ENCODE measurements at regions not wholly inside any gene's neighbourhood (a gene's known extent, or its start where the extent isn't known, plus 50 kb on each side); places are given as distances from the start of the nearest gene placed in this dataset.
"Not testable (repeated sequence)": the region's sequence is repeated elsewhere in the genome, so short reads cannot be mapped to it uniquely, and the experiment has no call there.

DNA sequence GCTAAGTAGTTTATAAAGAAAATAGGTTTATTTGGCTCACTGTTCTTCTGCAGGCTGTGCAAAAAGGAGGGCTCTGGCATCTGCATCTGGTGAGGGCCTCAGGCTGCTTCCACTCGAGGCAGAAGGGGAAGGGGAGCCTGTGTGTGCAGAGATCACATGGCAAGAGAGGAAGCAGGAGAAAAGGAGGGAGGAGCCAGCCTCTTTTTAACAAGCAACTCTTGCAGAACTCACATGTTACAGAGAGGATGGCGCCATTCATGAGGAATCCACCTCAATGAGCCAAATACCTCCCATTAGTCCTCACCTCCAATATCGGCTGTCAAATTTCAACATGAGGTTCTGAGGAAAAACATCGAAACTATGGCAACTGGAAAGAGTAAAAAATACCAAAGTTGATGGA lies 666.6 kb upstream of the SLC35B3 start:
- no peak for DNase-seq (ENCODE audit: low spot score)

DNA sequence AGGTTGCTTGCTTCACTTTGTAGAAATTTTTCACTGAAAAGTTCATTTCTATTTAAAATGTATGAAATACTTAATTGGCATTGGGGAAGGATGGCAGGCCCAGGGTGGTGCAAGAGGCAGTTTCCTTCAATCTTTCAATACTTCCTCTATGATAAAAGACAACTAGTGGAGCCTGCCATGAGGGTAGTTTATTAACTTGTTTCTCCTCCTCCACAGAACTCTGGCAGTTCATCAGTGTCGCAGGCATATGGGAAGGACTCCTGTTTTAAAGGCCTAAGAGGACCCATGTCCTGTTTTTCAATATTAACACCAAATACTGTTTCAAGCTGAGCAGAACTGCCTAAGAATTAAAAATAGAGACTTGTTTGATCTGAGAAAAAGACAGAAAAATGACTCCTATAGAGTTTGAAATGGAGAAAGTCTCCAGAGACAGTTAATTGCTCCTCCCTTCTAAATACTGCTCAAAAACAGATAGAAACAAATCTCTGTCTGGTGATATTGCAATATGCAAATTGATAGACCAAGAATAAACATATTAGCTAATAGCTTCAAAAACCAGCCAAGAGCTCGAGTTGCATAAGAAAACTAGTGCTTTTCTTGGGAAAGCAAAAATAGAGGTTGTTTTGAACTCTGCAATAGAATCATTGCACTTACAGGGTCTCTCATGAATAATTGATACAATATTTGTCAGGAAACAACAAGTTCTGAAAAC lies 665.7 kb upstream of the SLC35B3 start:
- DNase-seq (ENCODE audit: low spot score): no peak

DNA sequence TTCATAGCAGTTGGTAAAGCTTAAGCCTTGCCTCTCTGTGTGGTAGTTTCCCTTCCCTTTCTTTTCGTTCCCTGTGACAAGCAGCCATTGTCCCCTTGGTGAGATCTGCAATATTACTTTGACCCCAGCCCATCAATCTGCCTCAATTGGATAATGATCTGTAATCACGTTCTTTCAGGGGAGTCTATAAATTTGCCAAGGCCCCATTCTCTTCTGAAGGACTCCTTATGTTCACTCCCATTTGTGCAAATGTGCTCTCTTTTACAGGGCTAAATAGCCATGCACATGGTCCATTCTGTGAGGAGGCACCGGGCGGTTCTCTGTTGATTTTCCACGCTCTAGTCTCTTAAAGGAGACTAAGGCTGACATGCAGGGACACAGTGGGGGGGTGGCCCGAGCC lies 660.4 kb upstream of the SLC35B3 start:
- no peak for DNase-seq (ENCODE audit: low spot score)

DNA sequence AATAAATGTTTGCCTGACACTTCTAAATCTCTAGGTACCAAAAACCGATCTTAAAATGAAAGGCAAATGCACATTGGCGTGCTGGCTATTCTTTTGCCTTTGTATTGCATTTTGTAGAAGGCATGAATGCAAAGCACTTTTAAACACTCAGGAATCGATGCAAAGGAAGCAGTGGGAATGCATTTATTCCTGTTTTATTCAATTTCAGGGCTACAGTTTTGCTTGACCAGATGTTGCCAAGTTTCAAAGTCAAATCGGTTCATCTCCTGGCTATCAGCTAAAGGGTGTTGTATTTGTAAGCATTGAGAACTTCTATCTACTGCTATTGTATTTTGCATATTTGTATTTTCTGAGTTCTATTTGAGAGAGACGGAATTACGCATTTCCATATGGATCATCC lies 659.8 kb upstream of the SLC35B3 start:
- no peak for DNase-seq (ENCODE audit: low spot score)

DNA sequence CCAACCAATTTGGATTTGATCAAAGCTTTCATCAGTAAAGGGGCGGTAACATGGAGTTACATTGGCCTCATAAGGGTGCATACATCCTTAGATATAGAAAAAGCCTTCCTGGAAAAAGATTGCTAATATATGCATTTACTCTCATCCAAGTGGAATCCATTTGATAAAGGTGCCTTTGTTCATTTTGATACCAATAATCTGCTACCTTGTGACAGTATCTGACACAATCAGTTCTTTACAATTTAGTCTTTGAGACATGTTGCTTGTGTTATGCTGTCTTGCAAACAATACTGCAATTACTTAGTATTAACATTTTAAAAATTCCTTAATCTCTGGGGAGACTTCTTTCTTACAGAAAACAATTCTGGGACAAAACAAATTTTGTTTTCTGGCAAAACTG lies 654.4 kb upstream of the SLC35B3 start:
- no peak for DNase-seq (ENCODE audit: low spot score)

DNA sequence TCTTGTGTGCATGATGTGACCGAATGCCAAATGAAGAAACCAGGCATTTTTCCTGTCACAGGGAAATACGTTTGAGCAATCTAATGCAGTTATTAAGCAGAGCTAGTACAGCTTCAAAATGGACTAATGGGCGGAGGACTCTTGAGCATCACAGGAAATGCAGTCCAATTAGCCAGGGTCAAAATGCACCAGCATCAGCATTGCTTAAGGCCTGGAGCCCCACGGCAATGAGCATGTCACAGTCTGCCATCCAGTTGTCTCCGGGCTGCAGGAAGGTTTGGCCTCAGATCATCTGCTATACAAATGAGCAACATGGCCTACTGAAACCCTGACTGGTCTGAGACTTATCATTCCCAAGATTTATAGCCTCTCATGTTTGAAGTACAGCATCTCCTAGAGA lies 652.1 kb upstream of the SLC35B3 start:
- DNase-seq (ENCODE audit: low spot score): no peak

DNA sequence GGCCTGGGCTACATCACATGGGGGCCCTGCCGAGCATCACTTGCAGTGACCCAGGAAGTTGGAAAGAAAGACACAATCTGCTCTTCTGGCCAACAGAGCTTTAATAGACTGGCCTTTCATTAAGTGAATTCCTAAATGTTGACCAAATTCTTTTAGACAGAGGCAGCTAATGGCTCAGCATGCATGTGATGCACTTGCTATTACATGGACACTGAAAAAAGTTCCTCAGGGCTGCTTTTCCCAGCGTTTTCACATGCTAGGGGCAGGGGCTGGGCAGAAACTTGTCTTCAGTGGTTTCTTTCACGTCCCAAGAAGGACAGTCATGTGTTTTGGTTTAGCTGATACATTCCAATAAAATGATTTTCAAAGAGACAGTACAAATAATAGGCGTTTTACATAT lies 651.0 kb upstream of the SLC35B3 start:
- peak; percentile 8 for DNase-seq (ENCODE audit: low spot score)

DNA sequence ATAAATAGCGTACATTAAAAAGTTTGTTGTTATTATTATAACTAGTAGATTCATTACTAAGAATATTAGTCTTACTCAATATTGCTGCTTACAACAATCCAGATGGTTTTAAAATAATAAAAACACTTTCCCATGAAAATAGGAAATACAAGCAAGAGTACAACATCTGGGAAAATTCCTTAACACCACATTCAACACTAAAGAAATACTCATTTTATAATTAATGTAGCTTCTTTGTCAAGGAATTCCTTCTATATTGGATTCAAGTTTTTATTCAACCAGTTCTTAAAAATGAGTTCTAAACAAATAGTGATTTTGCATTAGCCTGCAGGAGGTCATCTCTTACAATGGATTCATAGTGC lies 650.3 kb upstream of the SLC35B3 start:
- no peak for DNase-seq (ENCODE audit: low spot score)

DNA sequence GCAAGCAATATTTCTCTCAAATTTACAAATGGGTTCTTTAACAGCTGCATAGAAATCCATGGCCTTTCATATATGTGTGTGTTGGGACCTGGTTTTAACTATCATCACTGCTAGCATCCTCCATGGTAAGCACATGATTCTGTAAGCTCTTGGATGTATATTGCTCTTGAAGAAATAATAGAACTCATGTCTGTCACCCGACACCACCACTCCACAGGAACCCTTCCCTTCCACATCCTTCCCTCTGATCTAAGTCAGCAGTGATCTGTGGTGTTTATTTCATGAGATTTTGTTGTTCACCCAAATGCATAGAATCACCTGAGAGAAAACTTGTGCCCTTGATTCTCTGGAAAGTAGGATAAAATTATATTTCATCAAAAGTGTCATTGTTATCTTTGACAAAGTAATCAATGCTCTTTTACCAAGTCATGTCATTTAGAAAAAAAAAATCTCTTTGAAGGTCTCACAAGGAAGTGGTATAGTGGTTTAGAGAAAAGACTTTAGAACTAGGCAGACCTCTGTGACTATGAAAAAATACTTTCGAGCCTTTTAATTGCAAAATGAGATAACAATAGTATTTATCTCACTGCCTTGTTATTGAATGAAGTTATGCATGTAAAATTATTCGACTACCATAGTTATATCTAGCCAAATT lies 649.8 kb upstream of the SLC35B3 start:
- no peak for DNase-seq (ENCODE audit: low spot score)

DNA sequence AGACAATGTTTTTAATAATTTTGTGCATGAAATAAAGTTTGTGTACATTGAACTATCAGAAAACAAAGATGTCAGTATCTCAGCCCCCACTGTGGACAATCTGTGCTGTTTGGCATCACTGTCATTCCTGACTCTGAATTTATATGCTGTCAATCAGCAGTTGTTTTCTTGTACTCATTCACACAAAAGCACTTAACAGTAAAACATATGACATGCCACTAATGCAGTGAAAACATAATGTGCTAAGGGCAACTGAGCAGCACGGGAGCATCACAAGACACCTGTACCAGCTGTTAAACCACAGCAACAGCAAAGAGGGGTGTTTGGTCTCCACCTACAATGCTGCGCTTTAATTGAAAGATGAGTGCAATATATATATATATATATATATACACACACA lies 647.8 kb upstream of the SLC35B3 start:
- no peak for DNase-seq (ENCODE audit: low spot score)

DNA sequence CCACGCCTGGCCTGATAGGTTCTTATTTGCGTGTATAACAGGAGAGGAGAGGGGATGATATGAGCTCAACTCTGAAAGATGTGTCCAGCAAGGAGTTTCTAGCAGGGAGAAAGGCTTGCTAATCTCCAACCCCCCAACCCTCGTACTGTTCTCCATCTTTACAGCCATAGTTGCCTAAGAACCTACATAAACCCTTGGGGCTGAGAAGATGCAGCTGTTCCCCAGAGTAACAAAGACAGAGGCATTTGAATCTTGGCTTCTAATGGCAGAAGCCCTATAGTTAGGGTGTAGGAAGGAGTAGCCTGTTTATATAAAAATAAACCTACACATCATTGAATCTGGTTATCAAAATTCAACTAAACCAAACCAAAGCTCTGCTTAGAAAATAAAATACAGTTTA lies 631.4 kb upstream of the SLC35B3 start:
- DNase-seq (ENCODE audit: low spot score): no peak

DNA sequence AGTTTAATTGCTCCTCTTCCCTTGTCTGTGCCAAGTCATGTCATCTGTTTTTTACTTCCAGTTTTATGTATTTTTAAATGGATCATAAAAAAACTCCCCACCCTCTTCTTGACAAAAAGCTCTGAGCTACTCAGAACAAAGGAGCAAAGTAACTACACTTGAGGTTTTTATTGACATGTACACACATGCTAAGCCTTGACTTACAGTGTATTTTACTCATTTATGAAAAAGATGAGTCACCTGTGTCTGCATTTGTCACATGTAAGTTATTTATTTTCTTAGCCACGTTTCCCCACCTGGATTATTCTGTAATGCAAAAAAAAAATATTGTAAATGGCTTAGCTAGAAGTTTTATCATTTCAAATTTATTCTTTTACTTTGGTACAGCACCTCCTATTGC lies 628.8 kb upstream of the SLC35B3 start:
- DNase-seq (ENCODE audit: low spot score): no peak

DNA sequence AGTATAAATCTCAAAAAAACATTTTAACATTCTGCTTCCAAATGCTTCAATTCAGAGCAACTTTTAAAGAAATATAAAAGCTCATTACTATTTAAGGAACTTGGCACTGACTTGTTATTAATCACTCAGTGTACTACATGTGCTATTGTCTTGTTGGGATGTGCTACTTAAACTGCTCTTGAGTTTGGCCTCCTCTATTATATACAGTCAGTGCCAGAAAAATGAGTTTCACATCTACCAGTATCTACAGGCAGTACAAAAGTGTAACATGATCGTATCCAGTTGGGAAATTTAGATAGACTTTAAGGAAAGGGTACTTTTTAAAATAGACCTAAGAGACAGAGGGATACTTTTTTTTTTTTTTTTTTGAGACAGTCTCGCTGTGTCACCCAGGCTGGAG lies 627.3 kb upstream of the SLC35B3 start:
- DNase-seq (ENCODE audit: low spot score): no peak

DNA sequence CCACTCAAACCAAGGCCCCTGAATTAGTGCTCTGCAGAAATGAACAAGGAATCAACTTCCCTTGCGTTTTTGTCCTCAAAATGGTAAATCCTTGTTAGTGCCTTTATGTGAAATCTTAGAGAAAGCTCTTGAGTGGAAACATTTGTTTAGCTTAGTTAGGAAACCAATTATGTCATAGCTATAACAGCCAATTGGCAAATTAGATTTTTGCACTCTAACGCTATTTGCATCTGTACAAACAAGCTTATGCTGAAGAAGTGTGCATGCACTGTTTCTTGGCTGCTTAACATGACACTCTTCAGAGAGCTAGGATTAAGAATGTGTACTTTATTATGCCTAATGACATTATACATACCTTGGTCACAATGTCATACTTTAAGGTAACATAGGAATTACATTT lies 622.6 kb upstream of the SLC35B3 start:
- DNase-seq (ENCODE audit: low spot score): no peak

DNA sequence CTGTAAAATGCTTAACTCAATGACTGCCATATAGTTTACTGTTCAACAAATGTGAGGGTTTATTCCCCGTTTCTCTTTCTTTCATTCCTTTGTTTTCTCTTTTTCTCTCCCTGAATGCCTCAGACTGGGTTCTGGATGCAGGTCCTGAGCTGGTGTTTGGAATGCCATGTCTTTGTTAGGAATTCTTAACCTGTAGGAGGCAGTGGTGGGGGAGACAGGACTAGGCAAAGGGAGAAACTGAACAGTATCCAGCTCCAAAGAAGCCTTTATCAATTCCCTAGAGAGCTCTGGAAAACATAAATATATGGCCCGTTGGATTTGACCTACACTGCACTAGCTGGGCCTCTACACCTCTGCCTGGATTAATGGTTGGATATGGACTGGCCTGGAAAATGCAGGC lies 621.2 kb upstream of the SLC35B3 start:
- no peak for DNase-seq (ENCODE audit: low spot score)

DNA sequence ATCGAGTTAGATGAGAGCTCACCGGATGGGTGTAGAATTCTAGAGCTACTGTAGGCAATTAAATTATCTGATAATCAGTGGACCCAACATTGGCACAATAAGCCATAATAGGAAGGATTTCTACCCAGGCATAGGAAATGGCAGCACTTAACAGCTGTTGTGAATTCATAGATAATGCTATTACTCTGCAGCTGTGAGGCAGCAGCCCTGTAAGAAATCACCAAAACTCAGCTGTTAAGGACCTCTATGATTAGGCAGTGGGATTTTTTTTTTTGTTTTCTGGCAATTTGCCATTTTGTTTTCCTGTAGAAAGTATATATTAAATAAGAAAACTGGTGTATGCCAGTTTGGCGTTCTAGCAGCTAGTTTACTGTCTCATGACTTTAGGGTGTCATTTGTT lies 609.1 kb upstream of the SLC35B3 start:
- DNase-seq (ENCODE audit: low spot score): no peak

DNA sequence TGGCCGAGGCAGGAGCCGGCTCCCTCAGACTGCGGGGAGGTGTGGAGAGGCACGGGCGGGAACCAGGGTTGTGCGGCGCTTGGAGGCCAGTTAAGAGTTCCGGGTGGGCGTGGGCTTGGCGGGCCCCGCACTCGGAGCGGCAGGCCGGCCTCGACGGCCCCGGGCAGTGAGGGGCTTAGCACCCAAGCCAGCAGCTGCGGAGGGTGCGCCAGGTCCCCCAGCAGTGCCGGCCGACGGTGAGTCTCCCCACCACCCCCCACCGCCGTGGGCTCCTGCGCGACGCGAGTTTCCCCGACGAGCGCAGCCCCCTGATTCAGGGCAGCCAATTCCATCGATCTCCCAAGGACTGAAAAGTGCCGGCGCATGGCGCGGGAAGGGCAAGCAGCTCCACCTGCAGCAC lies 605.4 kb upstream of the SLC35B3 start:
- no peak for DNase-seq (ENCODE audit: low spot score)

DNA sequence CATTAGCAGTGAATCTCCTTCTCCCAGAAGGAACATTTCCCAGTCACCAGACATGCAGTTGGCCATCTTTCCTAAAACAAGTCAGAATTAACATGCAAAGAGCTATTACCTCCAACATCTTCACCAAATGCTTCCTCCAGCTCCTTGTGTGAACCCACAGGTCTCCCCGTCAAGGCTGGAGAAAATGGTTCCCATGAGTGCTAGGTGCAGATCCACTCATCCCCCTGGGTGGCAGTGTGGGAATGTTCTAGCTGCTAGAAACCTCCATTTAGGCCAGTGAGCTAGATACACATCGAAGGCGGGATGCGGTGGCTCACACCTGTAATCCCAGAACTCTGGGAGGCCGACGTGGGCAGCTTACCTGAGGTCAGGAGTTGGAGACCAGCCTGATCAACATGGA lies 603.9 kb upstream of the SLC35B3 start:
- DNase-seq (ENCODE audit: low spot score): no peak

DNA sequence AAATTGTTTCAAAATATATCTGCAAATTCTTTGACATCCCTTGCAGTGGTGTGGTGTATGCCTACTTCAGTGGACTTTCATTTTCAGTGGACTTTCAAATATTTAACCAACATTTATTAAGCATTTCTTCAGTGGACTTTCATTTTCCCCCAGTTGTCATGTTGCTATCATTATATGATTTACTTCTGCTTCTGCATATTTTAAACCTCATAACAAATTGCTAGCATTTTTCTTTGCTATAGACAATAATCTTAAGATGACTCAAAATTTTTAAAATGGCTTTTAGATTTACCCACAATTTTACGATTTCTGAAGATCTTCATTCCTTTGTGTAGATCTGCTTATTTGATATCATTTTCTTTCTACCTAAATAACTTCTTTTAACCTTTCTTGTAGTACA lies 592.7 kb upstream of the SLC35B3 start:
- DNase-seq (ENCODE audit: low spot score): no peak

DNA sequence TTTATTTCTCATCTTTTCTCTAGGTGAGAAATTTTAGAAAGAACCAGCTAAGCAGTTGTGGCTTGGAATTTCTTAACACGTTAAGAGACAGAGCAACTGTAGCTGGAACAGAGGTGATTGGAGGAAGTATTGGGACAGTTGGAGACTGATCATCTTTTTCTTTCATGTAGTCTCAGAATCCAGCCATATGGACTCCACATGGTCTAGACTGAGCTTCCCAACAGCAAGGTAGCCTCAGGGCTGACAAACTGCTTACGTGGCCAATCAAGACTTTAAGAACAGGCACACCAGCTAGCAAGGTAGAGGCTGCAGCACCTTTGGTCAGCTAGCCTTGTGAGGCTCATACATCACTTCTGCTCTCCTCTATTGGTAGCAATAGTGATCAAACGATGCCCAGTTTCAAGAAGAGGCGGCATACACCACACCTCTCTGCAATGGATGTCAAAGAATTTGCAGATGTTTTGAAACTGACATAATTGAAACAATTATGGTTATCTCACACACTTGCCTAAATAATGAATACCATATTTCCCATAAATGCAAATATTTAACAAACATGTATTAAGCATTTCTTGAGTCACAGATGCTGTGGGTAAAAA lies 590.5 kb upstream of the SLC35B3 start:
- no peak for DNase-seq (ENCODE audit: low spot score)

DNA sequence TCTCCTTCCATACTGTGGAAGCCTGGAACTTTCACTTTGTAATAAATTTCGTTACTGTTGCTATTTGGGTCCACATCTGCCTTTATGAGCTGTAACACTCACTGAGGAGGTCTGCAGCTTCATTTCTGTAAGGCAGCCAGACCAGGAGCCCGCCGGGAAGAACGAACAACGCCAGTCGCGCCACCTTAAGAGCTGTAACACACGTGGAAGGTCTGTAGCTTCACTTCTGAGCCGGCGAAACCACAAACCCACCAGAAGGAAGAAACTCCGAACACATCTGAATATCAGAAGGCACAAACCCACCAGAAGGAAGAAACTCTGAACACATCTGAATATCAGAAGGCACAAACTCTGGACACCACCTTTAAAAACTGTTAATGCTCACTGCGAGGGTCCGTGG lies 589.9 kb upstream of the SLC35B3 start:
- no peak for DNase-seq (ENCODE audit: low spot score)

DNA sequence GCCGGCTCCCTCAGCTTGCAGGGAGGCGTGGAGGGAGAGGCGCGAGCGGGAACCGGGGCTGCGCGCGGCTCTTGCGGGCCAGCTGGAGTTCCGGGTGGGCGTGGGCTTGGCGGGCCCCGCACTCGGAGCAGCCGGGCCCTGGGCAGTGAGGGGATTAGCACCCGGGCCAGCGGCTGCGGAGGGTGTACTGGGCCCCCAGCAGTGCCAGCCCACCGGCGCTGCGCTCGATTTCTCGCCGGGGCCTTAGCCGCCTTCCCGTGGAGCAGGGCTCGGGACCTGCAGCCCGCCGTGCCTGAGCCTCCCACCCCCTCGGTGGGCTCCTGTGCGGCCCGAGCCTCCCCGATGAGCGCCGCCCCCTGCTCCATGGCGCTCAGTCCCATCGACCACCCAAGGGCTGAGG lies 588.9 kb upstream of the SLC35B3 start:
- DNase-seq (ENCODE audit: low spot score): not testable (repeated sequence)

DNA sequence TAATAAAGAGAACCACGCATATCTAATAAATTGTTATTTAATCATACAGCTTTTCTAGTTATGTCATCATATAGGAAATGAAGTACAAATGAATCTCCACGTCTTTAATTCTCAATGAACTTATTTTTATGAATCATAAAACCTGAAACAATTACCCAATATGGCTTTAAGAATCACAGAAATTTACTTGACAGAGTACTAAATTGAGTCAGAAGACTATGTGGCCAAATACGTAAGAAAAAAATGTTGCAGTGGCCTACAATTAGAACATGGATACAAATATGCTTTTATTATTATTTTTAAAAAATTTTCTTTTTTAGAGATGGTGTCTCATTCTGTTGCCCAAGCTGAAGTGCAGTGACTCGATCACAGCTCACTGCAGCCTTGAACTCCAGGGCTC lies 584.7 kb upstream of the SLC35B3 start:
- no peak for DNase-seq (ENCODE audit: low spot score)

DNA sequence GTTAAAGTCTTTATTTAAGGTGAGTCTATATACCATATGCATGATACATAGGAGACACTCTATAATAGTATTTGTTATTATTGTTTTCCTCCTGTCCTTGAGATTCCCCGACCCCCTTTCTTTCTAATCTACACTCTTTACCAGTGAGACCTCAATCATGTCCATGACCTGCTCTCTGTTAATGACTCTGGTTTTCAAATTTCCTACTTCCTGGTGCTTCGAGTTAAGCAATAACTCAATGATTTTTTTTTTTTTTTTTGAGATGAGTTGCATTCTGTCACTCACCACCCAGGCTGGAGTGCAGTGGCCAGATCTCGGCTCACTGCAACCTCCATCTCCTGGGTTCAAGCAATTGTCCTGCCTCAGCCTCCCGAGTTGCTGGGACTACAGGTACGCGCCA lies 574.6 kb upstream of the SLC35B3 start:
- no peak for DNase-seq (ENCODE audit: low spot score)
